ENCODE measurements at regions not wholly inside any gene's neighbourhood (a gene's known extent, or its start where the extent isn't known, plus 50 kb on each side); places are given as distances from the start of the nearest gene placed in this dataset.

DNA sequence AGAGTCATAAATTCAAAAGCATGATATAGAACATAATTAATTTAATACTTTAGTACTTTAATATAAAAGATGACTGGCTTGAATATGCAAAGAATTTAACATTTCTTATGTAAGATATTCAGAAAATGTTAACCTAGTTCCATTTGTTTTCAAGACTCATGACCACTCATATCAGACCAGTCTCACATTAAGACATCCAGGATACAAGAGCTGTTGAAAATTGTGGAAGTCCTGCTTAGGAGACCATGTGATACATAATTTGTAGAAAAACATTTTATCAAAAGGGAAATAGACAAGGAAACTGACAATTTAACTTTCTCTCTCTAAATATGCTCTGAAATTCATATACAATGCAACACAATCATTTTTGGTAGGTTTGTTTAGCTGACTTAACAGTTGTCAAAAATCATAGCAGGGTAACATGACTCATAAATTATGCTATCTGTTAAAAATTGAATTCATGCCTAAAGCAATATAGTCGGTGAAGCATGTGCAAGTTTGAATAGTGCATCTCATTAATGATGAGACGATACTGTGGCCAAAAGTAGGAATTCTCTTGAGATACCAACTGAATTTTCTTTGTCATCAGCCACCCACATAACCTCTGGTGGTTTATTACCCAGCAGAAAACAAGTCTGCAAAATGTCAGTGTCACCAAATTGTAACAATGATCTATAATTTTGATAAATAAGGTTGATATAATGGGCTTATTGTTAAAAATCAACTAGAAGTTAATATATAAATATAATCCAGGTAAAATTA is 211.4 kb downstream of the GASK1B start:
- no peak for DNase-seq

DNA sequence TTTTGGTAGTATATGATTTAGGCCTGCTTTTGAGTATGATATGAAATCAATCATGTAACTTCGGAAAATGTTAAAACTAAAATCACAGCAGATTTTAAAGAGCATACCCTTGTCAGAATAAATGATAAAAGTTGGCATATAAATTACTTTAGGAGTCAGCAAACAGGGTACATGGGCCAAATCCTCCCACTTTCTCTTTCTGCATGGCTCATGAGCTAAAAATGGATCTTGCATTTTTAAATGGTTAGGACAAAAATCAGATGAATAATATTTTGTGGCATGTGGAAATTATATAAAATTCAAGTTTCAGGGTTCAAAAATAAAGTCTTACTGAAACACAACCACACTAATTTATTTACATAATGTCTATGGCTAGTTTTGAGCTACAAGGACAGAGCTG is 214.9 kb downstream of the GASK1B start:
- no peak for DNase-seq

DNA sequence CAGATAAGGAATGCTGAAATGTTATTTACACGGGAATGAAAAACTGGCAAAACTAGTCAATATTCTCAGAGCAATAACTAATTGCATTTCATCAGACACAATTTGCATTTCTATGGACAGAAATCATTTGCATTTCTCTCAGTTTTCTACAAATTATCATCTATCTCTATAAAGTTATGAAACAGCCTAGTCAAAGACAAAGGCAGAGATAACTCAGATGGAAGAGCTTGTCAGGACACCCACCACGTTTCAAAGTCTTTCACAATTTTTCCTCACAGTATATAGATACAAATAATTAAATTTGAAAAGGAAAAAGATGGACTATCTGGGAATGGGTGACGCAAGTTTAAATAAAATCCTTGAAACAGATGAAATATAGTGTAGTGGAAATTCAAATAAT is 230.8 kb downstream of the GASK1B start:
- DNase-seq = no peak

GRCh38 chr4:157934151-157934550 is 238.7 kb downstream of the GASK1B start:
- no peak for DNase-seq

- no peak for DNase-seq
Observed at GRCh38 chr4:157932936-157933335, 239.9 kb downstream of the GASK1B start.

GRCh38 chr4:157929486-157929885 is 243.3 kb downstream of the GASK1B start:
- DNase-seq = no peak

DNA sequence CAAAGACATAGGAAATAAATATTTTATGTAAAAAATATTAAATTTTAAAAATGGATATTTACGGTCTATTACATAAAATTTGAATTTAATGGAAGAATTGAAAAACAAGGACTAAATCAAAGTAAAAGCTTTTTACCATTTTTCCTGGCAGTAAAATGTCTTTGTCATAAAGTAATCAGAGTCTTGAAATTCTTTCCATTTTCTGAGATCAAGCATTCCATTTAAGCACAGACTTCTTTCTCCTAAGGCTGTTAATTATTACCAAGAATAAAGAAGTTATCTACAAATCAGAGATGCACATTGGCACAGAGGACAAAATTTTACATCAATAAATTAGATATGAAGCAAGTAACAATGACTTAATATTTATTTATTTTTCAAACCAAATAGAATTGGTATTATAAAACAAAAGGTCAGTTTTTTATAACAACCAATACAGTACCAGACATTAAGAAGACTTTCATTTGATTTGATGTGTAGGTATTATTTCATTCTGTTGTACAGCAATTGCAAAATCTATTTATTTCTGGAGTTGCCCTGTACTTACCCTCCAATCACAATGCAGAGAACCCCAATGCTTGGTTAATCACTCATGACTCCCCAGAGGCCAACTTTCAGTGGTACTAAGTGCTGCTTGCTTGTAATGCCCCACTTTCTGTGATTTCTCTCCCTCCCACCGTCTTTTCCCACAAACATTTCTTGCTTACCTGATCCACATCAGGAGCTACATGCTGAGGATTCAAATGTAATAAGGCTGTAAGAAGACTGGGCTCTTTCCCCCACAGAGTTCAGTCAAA is 254.6 kb downstream of the GASK1B start:
- DNase-seq = no peak

DNA sequence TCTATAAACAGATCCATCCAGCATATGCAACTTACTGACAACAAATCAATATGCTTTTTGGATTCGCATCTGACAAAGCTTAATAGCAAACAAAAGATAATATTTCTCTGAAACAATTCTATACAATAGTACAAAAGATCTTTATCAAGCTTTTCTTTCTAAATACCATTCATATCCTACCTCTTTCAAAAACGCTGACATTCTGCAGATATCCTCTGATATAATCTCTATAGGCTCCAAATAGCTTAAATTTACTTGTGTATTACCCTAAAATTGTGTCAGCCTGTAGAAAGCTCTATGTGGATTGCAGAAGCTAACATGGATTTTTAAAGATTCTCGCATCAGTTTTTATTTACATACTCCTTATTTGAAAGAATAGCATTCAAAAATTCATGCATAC is 260.6 kb downstream of the GASK1B start:
- DNase-seq = no peak

GRCh38 chr4:157911662-157912061 is 261.2 kb downstream of the GASK1B start:
- no peak for DNase-seq

DNA sequence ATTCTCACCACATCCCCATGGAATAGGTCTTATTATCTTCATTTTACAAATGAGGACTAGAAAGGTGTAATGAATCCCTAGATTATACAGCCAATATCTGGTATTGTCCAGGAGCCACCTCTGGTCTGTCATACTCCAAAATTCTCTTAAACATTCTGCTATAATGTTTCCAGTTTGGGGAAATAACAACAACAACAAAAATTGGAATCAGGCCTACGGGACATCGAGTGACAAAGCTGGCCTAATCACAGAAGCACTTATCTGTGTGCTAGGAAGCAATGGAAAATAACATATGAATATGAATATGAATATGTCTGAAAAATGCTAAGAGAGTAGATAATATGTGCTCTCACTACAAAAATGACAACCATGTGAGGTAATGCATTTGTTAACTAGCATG is 264.1 kb downstream of the GASK1B start:
- DNase-seq = no peak

DNA sequence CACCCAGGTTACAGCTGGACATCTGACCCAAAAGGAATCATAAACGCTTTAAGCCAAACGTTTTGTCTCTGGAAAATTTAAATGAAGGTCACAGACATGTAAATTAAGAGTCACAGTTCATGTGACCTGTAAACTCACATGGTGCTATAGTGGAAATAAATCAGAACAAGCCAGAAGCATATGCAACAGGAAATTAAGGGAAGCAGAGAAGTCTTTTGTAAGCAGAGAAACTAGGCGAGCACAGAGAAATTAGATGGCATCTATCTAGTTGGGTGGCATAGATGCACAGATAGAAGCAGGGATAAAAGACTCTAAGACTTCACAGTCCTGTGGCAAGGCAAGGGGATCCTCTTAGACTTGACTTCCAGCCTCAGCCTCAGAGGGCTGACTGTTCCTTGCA is 264.8 kb downstream of the GASK1B start:
- DNase-seq = no peak

GRCh38 chr4:157907226-157907946 is 265.4 kb downstream of the GASK1B start:
- no peak for DNase-seq

DNA sequence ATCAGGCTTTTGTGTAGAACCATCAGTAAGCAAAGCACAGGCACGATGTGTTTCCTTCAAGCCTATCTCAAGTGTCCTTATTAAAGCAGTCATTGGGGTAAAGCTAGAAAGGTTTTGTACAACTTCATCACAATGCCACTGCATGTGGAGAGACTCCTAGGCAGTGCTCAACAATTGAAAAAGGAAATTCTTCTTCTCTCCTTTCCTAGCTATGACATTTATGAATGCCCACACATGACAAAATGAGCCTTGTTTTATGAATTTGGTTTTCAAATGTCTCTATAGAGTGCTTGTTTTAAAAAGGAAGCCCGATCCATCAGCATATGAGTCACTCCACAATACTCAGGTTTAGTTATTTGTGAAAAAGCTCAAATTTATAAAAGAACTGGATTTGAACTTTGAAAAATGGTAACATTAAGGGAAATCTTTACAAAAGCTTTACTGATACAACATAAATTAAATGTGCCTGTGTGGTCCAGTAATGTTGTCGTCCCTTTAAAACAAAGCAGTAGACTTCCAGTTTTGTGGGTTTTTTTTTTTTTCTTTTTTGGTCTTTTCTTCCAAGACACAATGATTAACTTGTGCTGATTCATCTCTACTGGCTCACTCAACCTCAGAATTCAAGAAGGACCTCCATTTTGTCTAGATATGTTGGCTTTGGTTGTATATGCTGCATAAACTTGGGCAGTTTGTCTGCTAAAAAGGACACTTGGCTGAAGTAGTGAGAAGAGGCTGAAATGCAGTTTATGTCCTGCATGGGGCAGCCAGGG is 273.8 kb downstream of the GASK1B start:
- DNase-seq = no peak

DNA sequence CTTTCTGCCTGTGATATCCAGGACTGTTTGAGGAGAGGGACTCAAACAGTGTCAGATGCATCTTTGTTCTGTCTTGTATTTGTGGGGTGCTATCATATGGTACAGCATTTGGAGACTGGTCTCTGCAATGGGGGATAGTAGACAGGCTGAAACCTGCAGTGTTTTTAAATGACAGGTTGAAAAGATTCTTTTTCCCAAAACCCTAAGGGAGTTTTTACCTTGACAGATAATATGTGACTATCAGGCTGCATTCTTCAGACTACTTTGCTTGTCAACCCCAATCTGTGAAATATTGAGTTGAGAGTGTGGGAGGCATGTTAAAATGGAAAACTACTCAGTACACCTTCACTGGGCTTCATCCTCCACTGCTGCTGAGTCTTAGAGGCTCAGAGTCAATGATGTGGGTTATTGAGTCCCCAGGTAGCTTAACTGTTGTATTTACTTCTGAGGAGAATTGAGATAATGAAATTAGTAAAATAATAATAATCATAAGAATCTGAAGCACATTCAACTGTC is 274.9 kb downstream of the GASK1B start:
- DNase-seq = no peak

DNA sequence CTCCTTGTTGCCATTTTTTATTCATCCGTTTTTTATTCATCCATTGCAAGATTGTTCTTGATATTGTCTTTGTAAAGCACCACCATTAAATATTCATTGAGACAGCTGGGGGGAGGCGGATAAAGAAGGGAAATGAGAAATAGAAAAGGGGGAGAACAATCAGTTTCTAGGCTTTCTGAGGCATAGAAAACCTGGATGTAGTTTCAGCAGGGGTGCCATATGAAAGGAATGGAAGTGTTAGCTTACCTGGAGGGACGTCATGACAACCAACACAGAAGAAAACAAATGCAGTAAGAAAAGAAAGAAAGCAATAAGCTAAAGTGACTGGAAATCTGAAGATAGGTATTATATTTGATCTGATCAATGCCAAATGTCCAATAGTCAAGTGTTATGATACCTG is 276.1 kb downstream of the GASK1B start:
- no peak for DNase-seq

- DNase-seq = no peak
Observed at GRCh38 chr4:157895205-157895604, 277.6 kb downstream of the GASK1B start.

DNA sequence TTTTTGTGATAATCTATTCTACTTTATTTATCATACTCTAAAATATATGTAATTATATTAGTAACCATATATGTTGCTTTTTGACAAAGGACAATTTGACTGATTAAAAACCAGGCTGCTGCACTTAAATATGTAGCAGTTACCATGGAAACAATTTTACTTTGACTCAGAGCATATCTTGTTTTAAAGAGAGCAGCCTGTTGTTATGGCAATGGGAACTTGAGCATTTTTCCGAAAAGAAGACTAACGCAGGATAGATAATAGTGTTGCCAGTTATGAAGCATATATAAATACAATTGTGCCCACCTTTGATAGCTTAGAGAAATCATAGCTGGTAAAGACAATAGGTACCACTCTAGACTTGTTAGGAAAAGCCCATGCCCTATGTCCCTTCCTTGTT is 283.0 kb downstream of the GASK1B start:
- DNase-seq = no peak

DNA sequence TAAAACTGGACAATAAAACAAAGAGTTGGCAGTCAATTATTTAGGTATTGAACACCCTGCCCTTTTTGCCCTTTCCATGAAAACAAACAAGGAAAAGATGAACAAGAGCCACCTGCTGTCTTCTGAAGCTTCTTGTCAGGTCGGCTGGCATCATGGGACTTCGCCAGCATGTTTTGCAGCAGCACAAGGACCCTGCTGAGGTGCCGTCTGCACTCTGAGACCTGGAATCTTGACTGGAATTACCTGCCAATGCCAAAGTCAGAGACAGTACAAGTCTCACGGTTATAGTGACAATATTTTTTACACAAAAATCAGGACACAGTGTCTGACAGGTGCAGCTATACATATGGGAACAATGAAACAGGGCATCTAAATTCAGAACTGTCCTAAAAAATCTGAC is 284.5 kb downstream of the GASK1B start:
- no peak for DNase-seq

DNA sequence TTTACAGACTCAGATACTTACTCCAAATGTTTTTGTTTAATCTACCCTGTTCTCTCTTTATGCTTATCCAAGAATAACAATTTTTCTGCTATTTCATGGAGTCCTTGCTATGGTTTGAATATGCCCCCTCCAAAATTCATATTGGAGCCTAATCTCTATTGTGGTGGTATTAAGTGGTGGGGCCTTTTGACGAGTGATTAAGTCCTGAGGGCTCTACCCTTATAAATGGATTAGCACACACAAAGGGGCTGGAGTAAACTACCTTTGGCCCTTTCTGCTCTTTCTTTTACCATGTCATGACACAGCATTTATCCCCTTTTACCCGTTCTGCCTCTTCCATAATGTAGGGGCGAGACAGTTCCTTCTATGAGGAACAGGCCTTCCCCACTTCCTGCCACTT is 285.5 kb downstream of the GASK1B start:
- no peak for DNase-seq

DNA sequence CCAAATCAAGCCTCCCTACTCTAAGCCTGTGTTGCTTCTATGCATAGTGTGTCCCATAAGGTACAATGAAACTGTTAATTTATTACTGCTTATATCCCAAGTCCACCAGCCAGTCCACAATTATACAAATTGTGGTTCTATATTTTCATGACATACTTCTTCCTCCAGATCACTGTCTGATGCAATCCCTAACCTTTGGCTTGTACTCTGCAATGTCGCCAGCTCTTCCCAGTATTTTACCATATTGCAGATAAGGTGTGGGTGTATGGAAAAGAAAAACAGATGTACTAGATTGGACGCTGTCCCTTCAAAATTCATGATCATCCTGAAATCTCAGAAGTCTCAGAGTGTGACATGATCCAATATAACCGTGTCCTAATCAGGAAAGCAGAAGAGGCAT is 286.2 kb downstream of the GASK1B start:
- DNase-seq = no peak

DNA sequence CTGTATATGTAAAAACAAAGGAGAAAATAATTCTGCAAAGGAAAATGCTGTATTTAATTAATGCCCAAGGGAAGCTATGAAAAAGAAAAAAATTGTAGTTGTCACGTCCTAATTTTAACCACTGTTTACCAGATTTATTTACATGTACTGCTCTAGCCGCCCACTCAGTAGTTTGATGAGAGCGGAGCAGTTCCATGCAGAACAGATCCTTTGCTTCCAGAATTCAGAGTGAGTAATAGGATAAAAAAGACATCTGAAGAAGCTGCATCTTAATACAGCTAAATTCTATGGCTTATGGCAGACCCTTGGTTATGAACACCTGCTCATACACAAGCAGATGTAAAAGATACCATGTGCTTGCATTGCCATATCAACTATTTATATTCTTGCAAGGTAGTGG is 287.0 kb downstream of the GASK1B start:
- no peak for DNase-seq

DNA sequence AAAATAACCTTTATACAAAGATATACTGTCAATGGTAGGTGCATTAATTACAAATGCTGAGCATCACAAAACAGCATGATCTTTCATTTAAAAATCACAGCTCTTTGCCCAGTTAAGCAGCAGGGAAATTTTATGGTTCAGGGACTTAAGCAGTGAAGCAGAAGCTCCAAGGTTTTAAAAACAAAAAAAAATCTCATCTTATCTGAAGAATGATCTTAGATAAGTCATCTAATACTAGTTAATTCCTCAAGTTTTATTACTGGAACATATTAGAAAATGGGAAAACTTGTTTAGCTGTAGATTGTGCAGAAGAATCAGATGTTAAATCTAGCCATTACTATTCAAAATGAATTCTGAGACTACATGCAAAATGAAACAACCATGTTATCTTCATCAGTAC is 289.9 kb downstream of the GASK1B start:
- DNase-seq = no peak

DNA sequence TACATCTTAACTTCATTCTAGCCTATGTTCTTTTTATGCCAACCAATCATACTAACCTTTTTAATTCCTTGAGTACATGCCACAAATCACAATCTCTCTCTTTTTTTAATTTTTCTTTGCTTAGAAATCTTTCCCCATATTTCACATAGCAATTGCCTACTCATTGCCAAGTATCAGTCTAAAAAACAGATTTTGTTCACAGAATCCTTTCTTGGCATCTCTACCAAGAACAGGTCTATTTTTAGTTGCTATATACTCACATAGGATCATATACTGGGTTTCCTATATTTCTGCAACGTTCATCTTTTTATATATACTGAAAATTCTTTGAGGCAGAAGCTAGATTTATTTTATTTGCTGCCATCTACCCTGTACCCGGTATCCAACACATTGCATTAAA is 292.1 kb downstream of the GASK1B start:
- DNase-seq = no peak
